SK-N-MC (cell line): ENCODE measurements at regions not wholly inside any gene's neighbourhood (a gene's known extent, or its start where the extent isn't known, plus 50 kb on each side); places are given as distances from the start of the nearest gene placed in this dataset.
"Not testable (repeated sequence)": the region's sequence is repeated elsewhere in the genome, so short reads cannot be mapped to it uniquely, and the experiment has no call there.

Source experiments
- EZH2 ChIP-seq: fragments of 200-600 bp; sonication (generic); IDR thresholded peaks from one replicate; pipeline ENCODE4 v1.6.1; 2017; ENCODE audit warnings: antibody characterized with exemption
- FOXP2 ChIP-seq: optimal IDR thresholded peaks from 2 replicates; pipeline ENCODE3; 2011; ENCODE audit warnings: mild to moderate bottlenecking, moderate library complexity; ENCODE audit not compliant: insufficient read depth; ENCODE audit errors: extremely low read length, control extremely low read depth
- POLR2AphosphoS5 ChIP-seq: IDR thresholded peaks from 2 replicates; pipeline ENCODE4 v1.6.1; 2012; ENCODE audit warnings: mild to moderate bottlenecking, low read depth, low read length, borderline replicate concordance

DNA sequence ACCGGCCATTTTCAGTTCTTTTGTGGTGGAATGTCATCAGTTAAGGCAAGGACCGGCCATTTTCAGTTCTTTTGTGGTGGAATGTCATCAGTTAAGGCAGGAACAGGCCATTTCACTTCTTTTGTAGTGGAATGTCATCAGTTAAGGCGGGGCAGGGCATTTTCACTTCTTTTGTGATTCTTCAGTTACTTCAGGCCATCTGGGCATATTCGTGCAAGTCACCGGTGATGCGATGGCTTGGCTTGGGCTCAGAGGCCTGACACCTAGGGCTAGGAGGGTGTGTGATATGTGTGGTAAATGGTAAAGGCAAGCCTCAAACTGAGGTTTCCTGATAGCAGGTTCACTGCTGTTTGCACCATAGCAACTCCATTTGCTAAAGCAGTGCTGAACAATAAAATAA is 293.2 kb upstream of the SEMA6A start:
- not testable (repeated sequence) for TF ChIP-seq POLR2AphosphoS5, EZH2, FOXP2
